ENCODE measurements at regions not wholly inside any gene's neighbourhood (a gene's known extent, or its start where the extent isn't known, plus 50 kb on each side); places are given as distances from the start of the nearest gene placed in this dataset.
"Not testable (repeated sequence)": the region's sequence is repeated elsewhere in the genome, so short reads cannot be mapped to it uniquely, and the experiment has no call there.

GRCh38 chr6:74479420-74479819, 726.4 kb downstream of the COL12A1 start:
- no peak for DNase-seq (ENCODE audit: low read depth, low spot score)
- no peak for TF ChIP-seq YY1 (IDR thresholded peaks at IDR 0.05; ENCODE audit: insufficient read depth, insufficient read length)
- TF ChIP-seq ZNF274 (IDR thresholded peaks at IDR 0.05; ENCODE audit: low read depth, low read length), result no peak
- no peak for TF ChIP-seq SUZ12 (IDR thresholded peaks at IDR 0.05; ENCODE audit: extremely low read depth, insufficient read depth, insufficient read length)

DNA sequence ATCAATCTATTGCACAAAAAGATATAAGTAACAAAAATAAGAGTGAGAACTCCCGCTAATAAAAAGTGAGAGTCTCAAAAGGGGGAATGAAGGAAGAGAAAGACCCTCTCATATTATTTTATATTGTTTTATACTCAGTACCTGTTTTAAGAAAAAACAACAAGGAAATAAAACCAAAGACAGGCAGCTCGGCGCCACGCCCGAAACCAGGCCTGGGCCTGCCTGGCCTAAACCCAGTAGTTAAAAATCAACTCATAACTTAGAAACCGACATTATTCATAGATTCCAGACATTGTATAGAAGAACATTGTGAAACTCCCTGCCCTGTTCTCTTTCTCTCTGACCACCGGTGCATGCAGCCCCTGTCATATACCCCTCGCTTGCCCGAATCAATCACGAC, 731.8 kb downstream of the COL12A1 start:
- not testable (repeated sequence) for H3K9ac ChIP-seq (ENCODE audit: insufficient read length, low read depth); H3K27me3 ChIP-seq (ENCODE audit: insufficient read depth, insufficient read length); H3K9me3 ChIP-seq (ENCODE audit: insufficient read depth, low read length); DNase-seq (ENCODE audit: low read depth, low spot score); H3K4me3 ChIP-seq (ENCODE audit: insufficient read length, low read depth); H3K4me1 ChIP-seq (ENCODE audit: insufficient read depth, insufficient read length); H3K36me3 ChIP-seq (ENCODE audit: insufficient read depth, insufficient read length, low read length)

More at GRCh38 chr6:74479420-74479819, 726.4 kb downstream of the COL12A1 start:
- no peaks in the 10 kb centered on the region for H3K27me3 ChIP-seq (ENCODE audit: insufficient read depth, insufficient read length)
- H3K36me3 ChIP-seq (ENCODE audit: insufficient read depth, insufficient read length, low read length), result no peaks in the 10 kb centered on the region
- H3K4me3 ChIP-seq (ENCODE audit: insufficient read length, low read depth), result no peak overlapping the region
- H3K9ac ChIP-seq (ENCODE audit: insufficient read length, low read depth), result no peak overlapping the region
- no peaks in the 10 kb centered on the region for H3K9me3 ChIP-seq (ENCODE audit: insufficient read depth, low read length)
- H3K4me1 ChIP-seq (ENCODE audit: insufficient read depth, insufficient read length), result no peaks in the 10 kb centered on the region

DNA sequence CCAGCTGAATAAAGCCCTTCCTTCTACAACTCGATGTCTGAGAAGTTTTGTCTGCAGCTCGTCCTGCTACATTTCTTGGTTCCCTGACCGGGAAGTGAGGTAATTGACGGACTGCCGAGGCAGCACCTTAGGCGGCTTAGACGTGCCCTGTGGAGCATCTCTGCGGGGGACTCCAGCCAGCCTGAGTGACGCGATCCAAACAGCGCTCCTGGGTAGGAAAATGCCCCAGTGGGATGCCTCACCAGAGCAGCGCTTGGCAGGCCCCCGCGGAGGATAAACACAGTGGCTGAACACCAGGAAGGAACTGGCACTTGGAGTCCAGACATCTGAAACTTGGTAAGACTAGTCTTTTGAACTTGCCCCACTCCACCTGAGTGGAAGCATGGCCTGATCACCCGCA, 737.3 kb downstream of the COL12A1 start:
- H3K4me1 ChIP-seq (ENCODE audit: insufficient read depth, insufficient read length); DNase-seq (ENCODE audit: low read depth, low spot score); H3K9me3 ChIP-seq (ENCODE audit: insufficient read depth, low read length); H3K4me3 ChIP-seq (ENCODE audit: insufficient read length, low read depth); H3K9ac ChIP-seq (ENCODE audit: insufficient read length, low read depth); H3K36me3 ChIP-seq (ENCODE audit: insufficient read depth, insufficient read length, low read length); H3K27me3 ChIP-seq (ENCODE audit: insufficient read depth, insufficient read length): not testable (repeated sequence)

DNA sequence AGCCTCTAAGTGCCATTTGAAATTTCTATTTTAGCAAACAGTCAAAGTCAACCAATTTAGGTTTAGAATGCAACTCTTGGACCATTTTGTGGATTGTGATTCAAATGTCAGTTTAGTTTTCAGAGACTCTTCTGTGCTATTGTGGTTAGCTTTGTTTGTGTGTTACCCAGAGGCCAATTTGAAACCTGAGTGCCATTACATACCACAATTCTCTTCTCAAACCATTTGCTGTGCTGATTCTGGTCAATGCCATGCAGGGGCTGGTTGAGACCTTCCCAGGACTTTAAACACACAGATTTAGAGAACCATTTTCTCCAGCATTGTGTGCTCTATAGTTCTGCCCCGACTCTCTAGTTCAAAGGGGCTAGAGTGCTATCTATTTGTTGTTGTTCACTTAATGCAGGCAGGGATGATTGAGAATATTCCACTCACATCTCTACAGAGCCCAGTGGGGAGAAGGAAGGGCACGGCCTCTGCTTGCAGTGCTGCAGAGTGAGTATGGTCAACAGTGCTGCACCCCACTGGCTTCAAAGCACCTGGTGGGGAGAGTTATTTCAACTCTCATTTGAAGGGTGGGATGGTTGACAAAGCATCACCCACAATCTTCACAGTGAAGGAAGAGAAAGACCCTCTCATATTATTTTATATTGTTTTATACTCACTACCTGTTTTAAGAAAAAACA, 738.2 kb downstream of the COL12A1 start:
- TF ChIP-seq YY1 (IDR thresholded peaks at IDR 0.05; ENCODE audit: insufficient read depth, insufficient read length), result no peak
- no peak for TF ChIP-seq ZNF274 (IDR thresholded peaks at IDR 0.05; ENCODE audit: low read depth, low read length)
- no peak for TF ChIP-seq SUZ12 (IDR thresholded peaks at IDR 0.05; ENCODE audit: extremely low read depth, insufficient read depth, insufficient read length)

DNA sequence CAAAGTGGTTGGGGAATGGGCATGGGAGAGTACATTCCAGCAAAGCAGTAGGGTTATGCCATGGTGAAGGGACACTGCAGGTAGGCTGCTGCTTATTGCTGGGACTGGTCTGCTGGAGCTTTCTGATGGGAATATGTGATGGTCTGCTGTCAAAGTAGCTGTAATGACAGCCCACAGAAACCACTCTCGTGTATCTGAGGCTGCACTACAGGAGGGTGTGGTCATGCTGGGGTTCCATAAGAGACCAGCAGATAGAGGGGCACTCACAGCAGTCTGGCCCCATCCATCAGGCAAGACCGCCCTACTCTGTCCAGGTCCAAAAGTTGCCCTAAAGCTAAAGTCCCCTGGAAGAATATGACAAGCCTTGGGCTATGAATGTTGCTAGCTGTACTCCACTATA, 739.3 kb downstream of the COL12A1 start:
- no peak overlapping the region for H3K4me3 ChIP-seq (ENCODE audit: insufficient read length, low read depth)
- no peak for DNase-seq (ENCODE audit: low read depth, low spot score)
- no peaks in the 10 kb centered on the region for H3K27me3 ChIP-seq (ENCODE audit: insufficient read depth, insufficient read length)
- no peaks in the 10 kb centered on the region for H3K36me3 ChIP-seq (ENCODE audit: insufficient read depth, insufficient read length, low read length)
- H3K9me3 ChIP-seq (ENCODE audit: insufficient read depth, low read length), result no peaks in the 10 kb centered on the region
- no peaks in the 10 kb centered on the region for H3K4me1 ChIP-seq (ENCODE audit: insufficient read depth, insufficient read length)
- no peak overlapping the region for H3K9ac ChIP-seq (ENCODE audit: insufficient read length, low read depth)
- TF ChIP-seq ZNF274 (IDR thresholded peaks at IDR 0.05; ENCODE audit: low read depth, low read length) (no peak), YY1 (IDR thresholded peaks at IDR 0.05; ENCODE audit: insufficient read depth, insufficient read length) (no peak), SUZ12 (IDR thresholded peaks at IDR 0.05; ENCODE audit: extremely low read depth, insufficient read depth, insufficient read length) (no peak)

More for the DNA sequence above, 738.2 kb downstream of the COL12A1 start:
- H3K4me1 ChIP-seq (ENCODE audit: insufficient read depth, insufficient read length), result no peaks in the 10 kb centered on the region
- H3K4me3 ChIP-seq (ENCODE audit: insufficient read length, low read depth), result no peak overlapping the region
- DNase-seq (ENCODE audit: low read depth, low spot score), result no peak
- no peaks in the 10 kb centered on the region for H3K27me3 ChIP-seq (ENCODE audit: insufficient read depth, insufficient read length)
- no peaks in the 10 kb centered on the region for H3K36me3 ChIP-seq (ENCODE audit: insufficient read depth, insufficient read length, low read length)
- no peak overlapping the region for H3K9ac ChIP-seq (ENCODE audit: insufficient read length, low read depth)
- H3K9me3 ChIP-seq (ENCODE audit: insufficient read depth, low read length), result no peaks in the 10 kb centered on the region

DNA sequence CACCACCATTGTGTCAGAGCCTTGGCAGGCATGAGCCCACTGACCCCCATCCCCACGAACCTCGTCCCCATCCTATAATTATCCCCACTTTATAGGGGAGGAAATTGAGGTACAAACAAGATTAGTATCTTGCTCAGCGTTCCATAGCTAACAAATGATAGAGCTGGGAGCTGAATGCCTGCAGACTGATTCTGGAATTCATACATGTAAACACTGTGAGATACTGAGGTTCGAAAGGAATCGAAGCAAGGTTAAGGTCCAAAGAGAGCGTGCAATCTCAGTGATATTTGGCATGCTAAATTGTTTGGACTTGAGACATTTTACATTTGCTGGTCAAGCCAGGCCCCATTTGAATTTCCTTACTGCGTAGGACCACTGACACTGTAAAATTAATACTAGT, 746.6 kb downstream of the COL12A1 start:
- no peaks in the 10 kb centered on the region for H3K4me1 ChIP-seq (ENCODE audit: insufficient read depth, insufficient read length)
- DNase-seq (ENCODE audit: low read depth, low spot score), result no peak
- TF ChIP-seq YY1 (IDR thresholded peaks at IDR 0.05; ENCODE audit: insufficient read depth, insufficient read length) (no peak), SUZ12 (IDR thresholded peaks at IDR 0.05; ENCODE audit: extremely low read depth, insufficient read depth, insufficient read length) (no peak), ZNF274 (IDR thresholded peaks at IDR 0.05; ENCODE audit: low read depth, low read length) (no peak)
- H3K4me3 ChIP-seq (ENCODE audit: insufficient read length, low read depth), result no peak overlapping the region
- no peaks in the 10 kb centered on the region for H3K27me3 ChIP-seq (ENCODE audit: insufficient read depth, insufficient read length)
- no peaks in the 10 kb centered on the region for H3K9me3 ChIP-seq (ENCODE audit: insufficient read depth, low read length)
- H3K9ac ChIP-seq (ENCODE audit: insufficient read length, low read depth), result no peak overlapping the region
- no peaks in the 10 kb centered on the region for H3K36me3 ChIP-seq (ENCODE audit: insufficient read depth, insufficient read length, low read length)

- Histone ChIP-seq H3K27me3 (ENCODE audit: insufficient read depth, insufficient read length) (no peaks in the 10 kb centered on the region), H3K9me3 (ENCODE audit: insufficient read depth, low read length) (no peaks in the 10 kb centered on the region), H3K4me3 (ENCODE audit: insufficient read length, low read depth) (no peak overlapping the region), H3K4me1 (ENCODE audit: insufficient read depth, insufficient read length) (no peaks in the 10 kb centered on the region), H3K36me3 (ENCODE audit: insufficient read depth, insufficient read length, low read length) (no peaks in the 10 kb centered on the region), H3K9ac (ENCODE audit: insufficient read length, low read depth) (no peak overlapping the region)
- TF ChIP-seq SUZ12 (IDR thresholded peaks at IDR 0.05; ENCODE audit: extremely low read depth, insufficient read depth, insufficient read length) (no peak), ZNF274 (IDR thresholded peaks at IDR 0.05; ENCODE audit: low read depth, low read length) (no peak), YY1 (IDR thresholded peaks at IDR 0.05; ENCODE audit: insufficient read depth, insufficient read length) (no peak)
- DNase-seq (ENCODE audit: low read depth, low spot score), result no peak
Observed at GRCh38 chr6:74458536-74458935, 747.3 kb downstream of the COL12A1 start.

DNA sequence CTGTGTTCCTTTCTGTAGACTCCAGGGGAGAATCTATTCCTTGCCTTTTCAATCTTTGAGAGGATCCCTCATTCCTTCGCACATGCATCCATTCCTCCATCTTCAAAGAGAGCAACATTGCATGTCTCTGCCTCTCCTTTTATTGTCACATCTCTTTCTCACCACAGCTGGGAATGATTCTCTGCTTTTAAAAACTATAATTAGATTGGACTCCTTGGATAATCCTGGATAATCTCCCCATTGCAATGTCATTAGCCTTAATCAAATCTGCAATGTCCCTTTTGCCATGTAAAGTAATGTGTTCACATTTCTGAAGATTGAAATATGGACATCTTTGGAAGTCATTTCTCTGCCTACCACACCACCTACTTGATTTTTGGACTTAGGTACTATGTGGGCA, 750.1 kb downstream of the COL12A1 start:
- H3K4me1 ChIP-seq (ENCODE audit: insufficient read depth, insufficient read length), result no peaks in the 10 kb centered on the region
- no peaks in the 10 kb centered on the region for H3K27me3 ChIP-seq (ENCODE audit: insufficient read depth, insufficient read length)
- TF ChIP-seq YY1 (IDR thresholded peaks at IDR 0.05; ENCODE audit: insufficient read depth, insufficient read length) (no peak), SUZ12 (IDR thresholded peaks at IDR 0.05; ENCODE audit: extremely low read depth, insufficient read depth, insufficient read length) (no peak), ZNF274 (IDR thresholded peaks at IDR 0.05; ENCODE audit: low read depth, low read length) (no peak)
- no peak overlapping the region for H3K4me3 ChIP-seq (ENCODE audit: insufficient read length, low read depth)
- H3K9me3 ChIP-seq (ENCODE audit: insufficient read depth, low read length), result no peaks in the 10 kb centered on the region
- no peak overlapping the region for H3K9ac ChIP-seq (ENCODE audit: insufficient read length, low read depth)
- no peaks in the 10 kb centered on the region for H3K36me3 ChIP-seq (ENCODE audit: insufficient read depth, insufficient read length, low read length)
- DNase-seq (ENCODE audit: low read depth, low spot score), result no peak

Measured in NT2/D1 (cell line).